GM12873 (cell line): ENCODE measurements at regions not wholly inside any gene's neighbourhood (a gene's known extent, or its start where the extent isn't known, plus 50 kb on each side); places are given as distances from the start of the nearest gene placed in this dataset.

Experiments
- CTCF ChIP-seq: IDR thresholded peaks from 2 replicates; pipeline ENCODE4 v1.5.1; 2012; ENCODE audit warnings: low read depth, mild to moderate bottlenecking, moderate library complexity, low read length, control low read depth; ENCODE audit not compliant: insufficient read depth; ENCODE audit errors: missing control alignments

- no peak for TF ChIP-seq CTCF
Observed at GRCh38 chr9:28587052-28587451, 1013.8 kb upstream of the C9orf72 start.

- no peak for TF ChIP-seq CTCF
Observed at GRCh38 chr9:28598408-28598807, 1025.1 kb upstream of the C9orf72 start.

- TF ChIP-seq CTCF: no peak
Observed at GRCh38 chr9:28600226-28600625, 1026.9 kb upstream of the C9orf72 start.

GRCh38 chr9:28607843-28608242 is 1034.6 kb upstream of the C9orf72 start:
- TF ChIP-seq CTCF: no peak

GRCh38 chr9:28610339-28610738 is 1037.1 kb upstream of the C9orf72 start:
- TF ChIP-seq CTCF: no peak

GRCh38 chr9:28616310-28616709 is 1043.0 kb upstream of the C9orf72 start:
- no peak for TF ChIP-seq CTCF

GRCh38 chr9:28620011-28620410 is 1046.7 kb upstream of the C9orf72 start:
- no peak for TF ChIP-seq CTCF

GRCh38 chr9:28620661-28621060 is 1047.4 kb upstream of the C9orf72 start:
- TF ChIP-seq CTCF: no peak
